ENCODE measurements at regions not wholly inside any gene's neighbourhood (a gene's known extent, or its start where the extent isn't known, plus 50 kb on each side); places are given as distances from the start of the nearest gene placed in this dataset.

GRCh38 chr20:7695635-7696034 lies 244.6 kb downstream of the HAO1 start:
- H3K9me3 ChIP-seq (ENCODE audit: control insufficient read depth, low read length) = no peaks in the 10 kb centered on the region
- no peak overlapping the region for H2BK12ac ChIP-seq (ENCODE audit: low read length in 2 of 2)
- H3K27ac ChIP-seq (ENCODE audit: low read length, poor library complexity, severe bottlenecking) = no peak overlapping the region
- no peaks in the 10 kb centered on the region for H3K79me1 ChIP-seq (replicated peaks; ENCODE audit: low read length, poor library complexity, severe bottlenecking)
- no peak overlapping the region for H3K23ac ChIP-seq (ENCODE audit: low read length in 2 of 2)
- H2AFZ ChIP-seq (ENCODE audit: low read depth, low read length) = no peak overlapping the region
- no peak overlapping the region for H3K4ac ChIP-seq (ENCODE audit: low read depth in 1 of 2, low read length in 2 of 2)
- no peak overlapping the region for H3K4me2 ChIP-seq (ENCODE audit: low read length, poor library complexity, severe bottlenecking)
- no peak overlapping the region for H2BK120ac ChIP-seq (ENCODE audit: low read depth, low read length)
- H3K36me3 ChIP-seq (ENCODE audit: control insufficient read depth in 1 of 2, insufficient read depth in 2 of 2, low read depth in 1 of 2, low read length in 2 of 2) = no peaks in the 10 kb centered on the region
- H3K4me1 ChIP-seq (ENCODE audit: control insufficient read depth, insufficient read depth, low read depth, low read length) = peaks cover 1% of the 10 kb centered on the region
- DNase-seq = peak; percentile 26
- no peak overlapping the region for H3K18ac ChIP-seq (ENCODE audit: low read depth in 1 of 2, low read length in 2 of 2)
- H3K4me3 ChIP-seq (ENCODE audit: insufficient read depth in 1 of 2, low read depth in 1 of 2, low read length in 2 of 2) = no peak overlapping the region
- H2BK15ac ChIP-seq (ENCODE audit: low read depth, poor library complexity, severe bottlenecking) = no peak overlapping the region
- peak overlapping the region; percentile 83 for H3K9ac ChIP-seq (ENCODE audit: low read length)
- H2BK5ac ChIP-seq (ENCODE audit: low read depth, low read length, poor library complexity, severe bottlenecking) = no peak overlapping the region
- no peak overlapping the region for H4K8ac ChIP-seq (ENCODE audit: low read length)
- H3K27me3 ChIP-seq (ENCODE audit: control insufficient read depth in 1 of 2, insufficient read depth in 1 of 2, low read length in 2 of 2) = no peaks in the 10 kb centered on the region
- H4K91ac ChIP-seq (ENCODE audit: low read length) = no peak overlapping the region
- no peak overlapping the region for H2AK5ac ChIP-seq (ENCODE audit: low read length, severe bottlenecking)
- H3K14ac ChIP-seq (ENCODE audit: low read length in 2 of 2) = no peak overlapping the region

DNA sequence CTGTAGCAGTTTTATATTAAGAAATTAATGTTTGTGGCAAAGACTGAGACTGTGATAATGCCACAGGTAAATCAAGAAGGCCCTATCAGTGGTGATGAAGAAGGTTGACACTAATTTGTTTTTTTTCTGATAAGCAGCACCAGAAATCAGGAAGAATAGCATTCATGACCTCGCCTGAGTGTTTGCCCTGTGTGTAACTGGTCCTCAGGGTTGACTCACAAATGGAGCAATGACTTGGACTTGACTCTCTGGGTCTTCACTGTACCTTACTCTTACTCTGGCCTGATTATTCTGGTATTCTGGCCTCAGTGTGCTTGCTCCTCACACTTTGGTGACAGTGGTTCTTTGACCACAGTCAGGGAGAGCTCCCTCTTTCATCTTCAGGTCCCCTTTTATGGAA lies 243.9 kb downstream of the HAO1 start:
- H3K27ac ChIP-seq (ENCODE audit: low read length, poor library complexity, severe bottlenecking) = no peak overlapping the region
- H3K23ac ChIP-seq (ENCODE audit: low read length in 2 of 2) = no peak overlapping the region
- no peak overlapping the region for H3K4me2 ChIP-seq (ENCODE audit: low read length, poor library complexity, severe bottlenecking)
- H2BK15ac ChIP-seq (ENCODE audit: low read depth, poor library complexity, severe bottlenecking) = no peak overlapping the region
- H3K4me3 ChIP-seq (ENCODE audit: insufficient read depth in 1 of 2, low read depth in 1 of 2, low read length in 2 of 2) = no peak overlapping the region
- no peaks in the 10 kb centered on the region for H3K79me1 ChIP-seq (replicated peaks; ENCODE audit: low read length, poor library complexity, severe bottlenecking)
- peaks cover 1% of the 10 kb centered on the region for H3K4me1 ChIP-seq (ENCODE audit: control insufficient read depth, insufficient read depth, low read depth, low read length)
- WGBS = 56% methylated on average over 1 of the region's 1 CpG
- H3K27me3 ChIP-seq (ENCODE audit: control insufficient read depth in 1 of 2, insufficient read depth in 1 of 2, low read length in 2 of 2) = no peaks in the 10 kb centered on the region
- H3K9ac ChIP-seq (ENCODE audit: low read length) = peak overlapping the region; percentile 83
- no peak for DNase-seq
- no peaks in the 10 kb centered on the region for H3K36me3 ChIP-seq (ENCODE audit: control insufficient read depth in 1 of 2, insufficient read depth in 2 of 2, low read depth in 1 of 2, low read length in 2 of 2)
- H2BK5ac ChIP-seq (ENCODE audit: low read depth, low read length, poor library complexity, severe bottlenecking) = no peak overlapping the region
- no peak overlapping the region for H3K4ac ChIP-seq (ENCODE audit: low read depth in 1 of 2, low read length in 2 of 2)
- no peak overlapping the region for H2AK5ac ChIP-seq (ENCODE audit: low read length, severe bottlenecking)
- H2AFZ ChIP-seq (ENCODE audit: low read depth, low read length) = no peak overlapping the region
- H3K9me3 ChIP-seq (ENCODE audit: control insufficient read depth, low read length) = no peaks in the 10 kb centered on the region
- no peak overlapping the region for H3K18ac ChIP-seq (ENCODE audit: low read depth in 1 of 2, low read length in 2 of 2)
- H2BK12ac ChIP-seq (ENCODE audit: low read length in 2 of 2) = no peak overlapping the region
- H2BK120ac ChIP-seq (ENCODE audit: low read depth, low read length) = no peak overlapping the region
- no peak overlapping the region for H4K8ac ChIP-seq (ENCODE audit: low read length)
- no peak overlapping the region for H4K91ac ChIP-seq (ENCODE audit: low read length)
- H3K14ac ChIP-seq (ENCODE audit: low read length in 2 of 2) = no peak overlapping the region

GRCh38 chr20:7702141-7702540 lies 238.1 kb downstream of the HAO1 start:
- Histone ChIP-seq H2AFZ (ENCODE audit: low read depth, low read length) (no peak overlapping the region), H2BK15ac (ENCODE audit: low read depth, poor library complexity, severe bottlenecking) (no peak overlapping the region), H3K79me1 (replicated peaks; ENCODE audit: low read length, poor library complexity, severe bottlenecking) (no peaks in the 10 kb centered on the region), H3K4ac (ENCODE audit: low read depth in 1 of 2, low read length in 2 of 2) (no peak overlapping the region), H2BK12ac (ENCODE audit: low read length in 2 of 2) (no peak overlapping the region), H3K4me2 (ENCODE audit: low read length, poor library complexity, severe bottlenecking) (no peak overlapping the region), H3K4me1 (ENCODE audit: control insufficient read depth, insufficient read depth, low read depth, low read length) (no peaks in the 10 kb centered on the region), H3K4me3 (ENCODE audit: insufficient read depth in 1 of 2, low read depth in 1 of 2, low read length in 2 of 2) (no peak overlapping the region), H3K9ac (ENCODE audit: low read length) (no peak overlapping the region), H3K27ac (ENCODE audit: low read length, poor library complexity, severe bottlenecking) (no peak overlapping the region), H4K91ac (ENCODE audit: low read length) (no peak overlapping the region), H2AK5ac (ENCODE audit: low read length, severe bottlenecking) (no peak overlapping the region), H3K18ac (ENCODE audit: low read depth in 1 of 2, low read length in 2 of 2) (no peak overlapping the region), H3K23ac (ENCODE audit: low read length in 2 of 2) (no peak overlapping the region), H3K36me3 (ENCODE audit: control insufficient read depth in 1 of 2, insufficient read depth in 2 of 2, low read depth in 1 of 2, low read length in 2 of 2) (no peaks in the 10 kb centered on the region), H3K27me3 (ENCODE audit: control insufficient read depth in 1 of 2, insufficient read depth in 1 of 2, low read length in 2 of 2) (no peaks in the 10 kb centered on the region), H3K14ac (ENCODE audit: low read length in 2 of 2) (no peak overlapping the region), H3K9me3 (ENCODE audit: control insufficient read depth, low read length) (no peaks in the 10 kb centered on the region), H4K8ac (ENCODE audit: low read length) (no peak overlapping the region), H2BK5ac (ENCODE audit: low read depth, low read length, poor library complexity, severe bottlenecking) (no peak overlapping the region), H2BK120ac (ENCODE audit: low read depth, low read length) (no peak overlapping the region)
- 98% methylated on average over 2 of the region's 2 CpGs for WGBS
- DNase-seq = no peak

GRCh38 chr20:7703551-7703961 lies 236.7 kb downstream of the HAO1 start:
- H2BK5ac ChIP-seq (ENCODE audit: low read depth, low read length, poor library complexity, severe bottlenecking) = no peak overlapping the region
- H2BK12ac ChIP-seq (ENCODE audit: low read length in 2 of 2) = no peak overlapping the region
- H3K18ac ChIP-seq (ENCODE audit: low read depth in 1 of 2, low read length in 2 of 2) = no peak overlapping the region
- no peak overlapping the region for H3K9ac ChIP-seq (ENCODE audit: low read length)
- no peaks in the 10 kb centered on the region for H3K9me3 ChIP-seq (ENCODE audit: control insufficient read depth, low read length)
- H2BK120ac ChIP-seq (ENCODE audit: low read depth, low read length) = no peak overlapping the region
- no peak overlapping the region for H3K4me2 ChIP-seq (ENCODE audit: low read length, poor library complexity, severe bottlenecking)
- no peak overlapping the region for H2AK5ac ChIP-seq (ENCODE audit: low read length, severe bottlenecking)
- H3K14ac ChIP-seq (ENCODE audit: low read length in 2 of 2) = no peak overlapping the region
- no peak overlapping the region for H2BK15ac ChIP-seq (ENCODE audit: low read depth, poor library complexity, severe bottlenecking)
- no peaks in the 10 kb centered on the region for H3K27me3 ChIP-seq (ENCODE audit: control insufficient read depth in 1 of 2, insufficient read depth in 1 of 2, low read length in 2 of 2)
- 74% methylated on average over 4 of the region's 4 CpGs for WGBS
- no peak overlapping the region for H3K4me3 ChIP-seq (ENCODE audit: insufficient read depth in 1 of 2, low read depth in 1 of 2, low read length in 2 of 2)
- no peak overlapping the region for H3K4ac ChIP-seq (ENCODE audit: low read depth in 1 of 2, low read length in 2 of 2)
- no peak overlapping the region for H3K23ac ChIP-seq (ENCODE audit: low read length in 2 of 2)
- no peaks in the 10 kb centered on the region for H3K36me3 ChIP-seq (ENCODE audit: control insufficient read depth in 1 of 2, insufficient read depth in 2 of 2, low read depth in 1 of 2, low read length in 2 of 2)
- no peaks in the 10 kb centered on the region for H3K4me1 ChIP-seq (ENCODE audit: control insufficient read depth, insufficient read depth, low read depth, low read length)
- H4K91ac ChIP-seq (ENCODE audit: low read length) = no peak overlapping the region
- DNase-seq = no peak
- no peaks in the 10 kb centered on the region for H3K79me1 ChIP-seq (replicated peaks; ENCODE audit: low read length, poor library complexity, severe bottlenecking)
- H2AFZ ChIP-seq (ENCODE audit: low read depth, low read length) = no peak overlapping the region
- H3K27ac ChIP-seq (ENCODE audit: low read length, poor library complexity, severe bottlenecking) = no peak overlapping the region
- H4K8ac ChIP-seq (ENCODE audit: low read length) = no peak overlapping the region
